SK-N-SH (cell line): ENCODE measurements at regions not wholly inside any gene's neighbourhood (a gene's known extent, or its start where the extent isn't known, plus 50 kb on each side); places are given as distances from the start of the nearest gene placed in this dataset.

ENCODE experiments used
- CTCF ChIA-PET: fragments of 300-600, 350-600 bp; formaldehyde crosslinking; extraction: SDS; loops from one replicate; lab custom pipeline; 2021; lab: Yijun Ruan, JAX
- POLR2A ChIA-PET: fragments of 350-600 bp; sonication (Branson Sonifier 250); formaldehyde crosslinking; extraction: SDS; loops from one replicate; lab custom pipeline; 2020; ENCODE audit warnings: antibody characterized with exemption, inconsistent platforms; lab: Yijun Ruan, JAX
- DNase-seq: peaks from one replicate; pipeline ENCODE4 v3.0.0; 2012
- H2AFZ ChIP-seq: fragments of 200-600 bp; sonication (generic); 2 replicates; pipeline ENCODE4 v1.8.1; 2016; ENCODE audit warnings: antibody characterized with exemption, mild to moderate bottlenecking, low read depth
- H3F3A ChIP-seq: fragments of 200-600 bp; sonication (generic); replicated peaks from 2 replicates; pipeline ENCODE3; 2016; ENCODE audit warnings: antibody characterized with exemption, mild to moderate bottlenecking; ENCODE audit not compliant: insufficient read depth
- H3K27ac ChIP-seq, 2 experiments: fragments of 200-500 bp in 1 of 2; fragments of 200-600 bp in 1 of 2; sonication (Bioruptor generic) in 1 of 2; sonication (generic), shearing (Covaris generic) in 1 of 2; 2 replicates each; pipeline versions ENCODE4 v1.5.1 to v1.6.1; 2014 to 2016; ENCODE audit warnings: low read depth in 2 of 2, inconsistent platforms in 1 of 2, low read length in 1 of 2, mild to moderate bottlenecking in 1 of 2, mixed read lengths in 1 of 2
- H3K27me3 ChIP-seq: fragments of 200-600 bp; sonication (generic), shearing (Covaris generic); 2 replicates; pipeline ENCODE4 v1.6.1; 2016; ENCODE audit warnings: mixed run types; ENCODE audit not compliant: insufficient read depth
- H3K36me3 ChIP-seq, 2 experiments: fragments of 200-500 bp in 1 of 2; fragments of 200-600 bp in 1 of 2; sonication (Bioruptor generic) in 1 of 2; sonication (generic) in 1 of 2; replicated peaks in 1 of 2; 2 replicates each; pipeline versions ENCODE3 to v1.5.1; 2014 to 2016; ENCODE audit warnings: low read length in 1 of 2, mild to moderate bottlenecking in 1 of 2; ENCODE audit not compliant: insufficient read depth in 2 of 2, control insufficient read depth in 1 of 2
- H3K4me1 ChIP-seq, 2 experiments: fragments of 200-500 bp in 1 of 2; fragments of 200-600 bp in 1 of 2; sonication (Bioruptor generic) in 1 of 2; sonication (generic), shearing (Covaris generic) in 1 of 2; 2 replicates each; pipeline versions ENCODE4 v1.5.1 to v1.6.1; 2014 to 2016; ENCODE audit warnings: low read depth in 1 of 2, low read length in 1 of 2, mixed run types in 1 of 2; ENCODE audit not compliant: insufficient read depth in 2 of 2, control insufficient read depth in 1 of 2
- H3K4me2 ChIP-seq: fragments of 200-600 bp; sonication (generic), shearing (Covaris generic); 2 replicates; pipeline ENCODE4 v1.6.1; 2017; ENCODE audit warnings: mixed run types
- H3K4me3 ChIP-seq, 2 experiments: fragments of 200-500 bp in 1 of 2; fragments of 200-600 bp in 1 of 2; sonication (Bioruptor generic) in 1 of 2; sonication (generic), shearing (Covaris generic) in 1 of 2; 2 replicates each; pipeline versions ENCODE4 v1.5.1 to v1.8.1; 2014 to 2016; ENCODE audit warnings: low read depth in 2 of 2, inconsistent platforms in 1 of 2, low read length in 1 of 2, mild to moderate bottlenecking in 1 of 2, mixed read lengths in 1 of 2, moderate library complexity in 1 of 2
- H3K79me2 ChIP-seq: fragments of 200-600 bp; sonication (generic); 2 replicates; pipeline ENCODE4 v1.8.1; 2017; ENCODE audit warnings: mild to moderate bottlenecking; ENCODE audit not compliant: insufficient read depth
- H3K9ac ChIP-seq: fragments of 200-600 bp; sonication (generic); 2 replicates; pipeline ENCODE4 v1.6.1; 2017; ENCODE audit warnings: mixed run types
- H3K9me2 ChIP-seq: fragments of 200-600 bp; sonication (generic); 2 replicates; pipeline ENCODE4 v1.6.1; 2017; ENCODE audit warnings: mixed run types
- H3K9me3 ChIP-seq: fragments of 200-600 bp; sonication (generic); 2 replicates; pipeline ENCODE4 v1.6.1; 2017; ENCODE audit warnings: mixed run types, mild to moderate bottlenecking, moderate library complexity
- H4K20me1 ChIP-seq: fragments of 200-600 bp; sonication (generic); 2 replicates; pipeline ENCODE4 v1.6.1; 2017; ENCODE audit warnings: mild to moderate bottlenecking, mixed run types; ENCODE audit not compliant: insufficient read depth
- EZH2phosphoT487 ChIP-seq: fragments of 200-600 bp; sonication (generic); IDR thresholded peaks from 2 replicates; pipeline ENCODE4 v1.6.1; 2017; ENCODE audit warnings: low read depth, mixed run types, mild to moderate bottlenecking, antibody characterized with exemption, moderate library complexity, borderline replicate concordance
- FOXJ3 ChIP-seq: sonication (generic); formaldehyde crosslinking; IDR thresholded peaks from 2 replicates; pipeline ENCODE4 v1.5.1; 2020; ENCODE audit warnings: mild to moderate bottlenecking, missing genetic modification reagents
- GATA2 ChIP-seq: sonication (generic); formaldehyde crosslinking; IDR thresholded peaks from 2 replicates; pipeline ENCODE4 v1.5.0; 2020; ENCODE audit warnings: mild to moderate bottlenecking, missing genetic modification reagents
- IRF3 ChIP-seq: fragments of 150-350 bp; IDR thresholded peaks from 2 replicates; pipeline ENCODE4 v1.6.1; 2016; ENCODE audit warnings: mild to moderate bottlenecking, low read depth, low read length
- JUND ChIP-seq: IDR thresholded peaks from 2 replicates; pipeline ENCODE4 v1.4.0; 2012
- MAX ChIP-seq: IDR thresholded peaks from 2 replicates; pipeline ENCODE4 v1.4.0; 2012; ENCODE audit warnings: low read depth
- MXI1 ChIP-seq: IDR thresholded peaks from 2 replicates; pipeline ENCODE4 v1.6.1; 2012; ENCODE audit warnings: mild to moderate bottlenecking, low read depth, low read length, improper control_type of control experiment
- NFIC ChIP-seq: IDR thresholded peaks from 2 replicates; pipeline ENCODE4 v1.4.0; 2012; ENCODE audit warnings: borderline replicate concordance
- NRF1 ChIP-seq: IDR thresholded peaks from 2 replicates; pipeline ENCODE4 v1.6.1; 2012; ENCODE audit warnings: low read depth, mild to moderate bottlenecking, low read length
- PBX3 ChIP-seq: IDR thresholded peaks from 2 replicates; pipeline ENCODE4; 2012
- REST ChIP-seq: IDR thresholded peaks from 2 replicates; pipeline ENCODE4 v1.6.1; 2012; ENCODE audit warnings: mild to moderate bottlenecking, low read depth, low read length, moderate library complexity
- RXRA ChIP-seq: IDR thresholded peaks from 2 replicates; pipeline ENCODE4 v1.4.0; 2012; ENCODE audit warnings: low read depth, mild to moderate bottlenecking, borderline replicate concordance
- TCF12 ChIP-seq: IDR thresholded peaks from 2 replicates; pipeline ENCODE4 v1.4.0; 2012
- TEAD4 ChIP-seq: IDR thresholded peaks from 2 replicates; pipeline ENCODE4 v1.4.0; 2012; ENCODE audit warnings: mild to moderate bottlenecking, borderline replicate concordance; ENCODE audit not compliant: insufficient read depth
- USF1 ChIP-seq: IDR thresholded peaks from 2 replicates; pipeline ENCODE4 v1.4.0; 2012; ENCODE audit warnings: low read depth, borderline replicate concordance
- USF2 ChIP-seq: fragments of 150-350 bp; IDR thresholded peaks from 2 replicates; pipeline ENCODE4 v1.6.1; 2017; ENCODE audit warnings: antibody characterized with exemption, low read length, low read depth, borderline replicate concordance
- WGBS: methylation state at CpG from one replicate; pipeline ENCODE4 v1.1.6; 2017; ENCODE audit warnings: low lambda C conversion rate; 5-methylcytosine and 5-hydroxymethylcytosine counted together

GRCh38 chr11:19474211-19474610 lies 233.5 kb upstream of the E2F8 start (continued):
- no peak for TF ChIP-seq USF1
- no peak for TF ChIP-seq JUND
- TF ChIP-seq MXI1: no peak
- TF ChIP-seq FOXJ3 (CRISPR knock-in tag): no peak
- no peak for TF ChIP-seq PBX3

- H2AFZ ChIP-seq: no peak overlapping the region
- no peak overlapping the region for H3K4me2 ChIP-seq
- no peaks in the 10 kb centered on the region for H3K79me2 ChIP-seq
- H4K20me1 ChIP-seq: no peaks in the 10 kb centered on the region
- H3F3A ChIP-seq: no peaks in the 10 kb centered on the region
- DNase-seq: no peak
- no peaks in the 10 kb centered on the region for H3K9me2 ChIP-seq
- H3K4me3 ChIP-seq: no peak overlapping the region
- no peaks in the 10 kb centered on the region; a peak in 1 of 4 replicates for H3K4me1 ChIP-seq
- no peak overlapping the region for H3K27ac ChIP-seq
- no peak overlapping the region for H3K9ac ChIP-seq
- H3K27me3 ChIP-seq: peaks cover 22% of the 10 kb centered on the region; the same call in 1 of the 2 replicates
- 71% methylated on average over 3 of the region's 3 CpGs for WGBS
- H3K9me3 ChIP-seq: no peaks in the 10 kb centered on the region
- CTCF ChIA-PET: no interaction called here
- H3K36me3 ChIP-seq: no peaks in the 10 kb centered on the region
- TF ChIP-seq TCF12 (no peak), MAX (no peak), NFIC (no peak), MXI1 (no peak)
- TF ChIP-seq, all 33 proteins: peak for 0
- POLR2A ChIA-PET: no interaction called here
Measured at GRCh38 chr11:19472679-19473078, 231.9 kb upstream of the E2F8 start.

GRCh38 chr11:19467904-19468303 lies 227.2 kb upstream of the E2F8 start:
- Histone ChIP-seq H3F3A (no peaks in the 10 kb centered on the region), H3K4me3 (no peak overlapping the region), H3K27ac (no peak overlapping the region), H3K4me1 (no peaks in the 10 kb centered on the region; a peak in 1 of 4 replicates), H3K4me2 (no peak overlapping the region), H2AFZ (no peak overlapping the region), H3K9me3 (no peaks in the 10 kb centered on the region), H3K9me2 (no peaks in the 10 kb centered on the region), H3K9ac (no peak overlapping the region), H4K20me1 (no peaks in the 10 kb centered on the region), H3K79me2 (no peaks in the 10 kb centered on the region), H3K36me3 (no peaks in the 10 kb centered on the region), H3K27me3 (peaks cover 10% of the 10 kb centered on the region; the same call in 1 of the 2 replicates)
- TF ChIP-seq RXRA (no peak), EZH2phosphoT487 (no peak), TEAD4 (no peak), USF2 (no peak), NFIC (no peak), JUND (no peak), MAX (no peak), GATA2 (CRISPR knock-in tag) (no peak), REST (no peak), USF1 (no peak), NRF1 (no peak), MXI1 (no peak), IRF3 (no peak), TCF12 (no peak)
- POLR2A ChIA-PET: no interaction called here
- DNase-seq: no peak
- CTCF ChIA-PET: no interaction called here
- 43% methylated on average over 2 of the region's 2 CpGs for WGBS
